ENCODE measurements at regions not wholly inside any gene's neighbourhood (a gene's known extent, or its start where the extent isn't known, plus 50 kb on each side); places are given as distances from the start of the nearest gene placed in this dataset.

DNA sequence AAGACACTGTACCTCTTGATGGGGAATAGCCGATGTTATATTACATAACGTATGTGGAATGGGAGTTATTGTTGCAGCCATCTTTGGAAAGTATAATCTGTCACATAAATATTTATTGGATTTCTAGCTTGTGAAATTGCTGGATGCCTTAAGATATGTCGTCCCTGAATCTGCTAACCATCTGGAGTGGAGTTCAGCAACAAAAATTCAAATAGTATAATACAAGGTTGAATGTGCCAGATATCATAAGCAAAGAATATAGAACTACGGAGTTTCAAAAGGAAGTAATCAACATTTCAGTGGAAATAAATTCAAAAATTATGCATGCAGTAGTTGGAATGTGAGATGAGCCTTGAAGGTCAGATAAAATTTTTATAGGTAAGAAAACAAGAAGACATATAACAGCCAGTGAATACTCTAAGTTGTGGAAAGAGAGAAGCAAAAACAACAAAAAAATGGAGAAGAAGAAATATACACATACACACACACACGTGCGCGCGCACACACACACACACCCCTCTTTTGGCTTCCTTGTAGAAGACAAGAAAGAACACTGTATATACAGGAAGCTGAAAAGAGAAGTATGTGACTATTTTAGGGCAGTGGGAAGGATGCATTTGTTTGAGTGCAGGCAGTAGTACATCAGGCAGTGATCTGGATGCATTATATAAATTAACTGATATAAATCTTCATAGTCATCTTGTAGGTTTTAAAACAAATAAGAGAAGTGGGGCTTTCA, 516.7 kb downstream of the KCNT2 start:
- no peak overlapping the region for H3K27ac ChIP-seq
- H3K4me3 ChIP-seq = no peak overlapping the region
- no peak for DNase-seq (ENCODE audit: low spot score)
- no peak for TF ChIP-seq CTCF (IDR thresholded peaks at IDR 0.05)

GRCh38 chr1:196090226-196090625, 518.0 kb downstream of the KCNT2 start:
- no peak for DNase-seq (ENCODE audit: low spot score)
- Histone ChIP-seq H3K27ac (no peak overlapping the region), H3K4me3 (no peak overlapping the region)
- no peak for TF ChIP-seq CTCF (IDR thresholded peaks at IDR 0.05)

GRCh38 chr1:196088541-196088940, 519.7 kb downstream of the KCNT2 start:
- DNase-seq (ENCODE audit: low spot score) = no peak

GRCh38 chr1:196078691-196079090, 529.5 kb downstream of the KCNT2 start:
- TF ChIP-seq CTCF (IDR thresholded peaks at IDR 0.05) = no peak
- Histone ChIP-seq H3K27ac (no peak overlapping the region), H3K4me3 (no peak overlapping the region)
- no peak for DNase-seq (ENCODE audit: low spot score)

More at GRCh38 chr1:196088541-196088940, 519.7 kb downstream of the KCNT2 start:
- TF ChIP-seq CTCF (IDR thresholded peaks at IDR 0.05) = no peak
- Histone ChIP-seq H3K27ac (no peak overlapping the region), H3K4me3 (no peak overlapping the region)

- TF ChIP-seq CTCF (IDR thresholded peaks at IDR 0.05) = no peak
- H3K4me3 ChIP-seq = no peak overlapping the region
- DNase-seq (ENCODE audit: low spot score) = no peak
- H3K27ac ChIP-seq = no peak overlapping the region
These were observed 532.6 kb downstream of the KCNT2 start for GRCh38 chr1:196075621-196076020.

- no peak overlapping the region for H3K4me3 ChIP-seq
- DNase-seq (ENCODE audit: low spot score) = no peak
- no peak overlapping the region for H3K27ac ChIP-seq
- TF ChIP-seq CTCF (IDR thresholded peaks at IDR 0.05) = no peak
These were observed 534.1 kb downstream of the KCNT2 start for GRCh38 chr1:196074182-196074581.

DNA sequence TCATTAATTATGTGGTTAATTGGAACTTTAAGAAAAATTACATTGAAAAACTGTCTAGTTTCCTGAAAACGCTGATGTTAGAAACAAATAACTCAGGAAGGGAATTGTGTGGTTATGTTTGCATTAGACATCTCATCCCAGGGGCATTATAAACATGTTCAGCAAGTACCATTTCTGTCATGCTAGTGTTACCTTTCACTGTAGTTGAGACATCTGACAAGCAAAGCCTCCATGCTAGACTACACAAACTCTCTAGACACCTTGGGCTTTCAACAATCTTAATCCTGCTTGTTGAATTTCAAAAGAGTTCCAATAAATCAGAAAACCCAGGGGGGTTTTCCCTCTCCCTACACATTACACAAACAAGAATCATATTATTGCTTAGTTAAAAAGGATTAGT, 536.8 kb downstream of the KCNT2 start:
- no peak for DNase-seq (ENCODE audit: low spot score)
- TF ChIP-seq CTCF (IDR thresholded peaks at IDR 0.05) = no peak
- H3K4me3 ChIP-seq = no peak overlapping the region

More for the DNA sequence above, 536.8 kb downstream of the KCNT2 start:
- H3K27ac ChIP-seq = no peak overlapping the region
